ENCODE measurements at regions not wholly inside any gene's neighbourhood (a gene's known extent, or its start where the extent isn't known, plus 50 kb on each side); places are given as distances from the start of the nearest gene placed in this dataset.

DNA sequence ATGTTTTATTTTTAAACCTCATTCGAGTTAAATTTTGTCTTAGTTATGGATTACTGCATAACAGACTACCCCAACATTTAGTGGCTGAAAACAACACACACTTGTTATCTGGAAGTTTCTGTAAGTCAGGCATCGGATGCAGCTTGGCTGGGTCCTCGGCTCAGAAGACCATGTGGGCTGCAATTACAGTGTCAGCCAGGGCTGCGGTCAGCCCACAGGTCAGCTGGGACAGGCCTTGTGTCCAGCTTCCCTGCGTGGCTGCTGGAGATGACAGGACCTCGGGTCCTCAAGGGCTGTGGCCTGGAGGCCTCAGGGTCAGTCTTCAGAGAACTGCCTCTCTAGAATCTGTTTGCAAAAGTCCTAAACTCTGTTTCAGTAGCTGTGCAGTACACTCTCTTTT lies 219.0 kb upstream of the IRX1 start:
- TF ChIP-seq CTCF (IDR thresholded peaks at IDR 0.05) (no peak), POLR2AphosphoS5 (IDR thresholded peaks at IDR 0.05) (no peak)

Data from transverse colon (tissue), 4 donors.